WTC11 (cell line): ENCODE measurements at regions not wholly inside any gene's neighbourhood (a gene's known extent, or its start where the extent isn't known, plus 50 kb on each side); places are given as distances from the start of the nearest gene placed in this dataset.

Source experiments
- ATF1 ChIP-seq: sonication (generic); formaldehyde crosslinking; IDR thresholded peaks from 2 replicates; pipeline ENCODE4 v1.8.1; 2023; ENCODE audit warnings: mild to moderate bottlenecking, moderate library complexity, missing genetic modification reagents
- CTCF ChIP-seq: fragments of 200-600 bp; IDR thresholded peaks from 2 replicates; pipeline ENCODE4 v1.8.0; 2022; ENCODE audit warnings: antibody characterized with exemption
- STAT6 ChIP-seq: sonication (generic); formaldehyde crosslinking; conservative IDR thresholded peaks from 2 replicates; pipeline ENCODE4 v1.8.1; 2023; ENCODE audit warnings: mild to moderate bottlenecking, low read depth, missing genetic modification reagents, moderate library complexity
- ZNF317 ChIP-seq: sonication (generic); formaldehyde crosslinking; IDR thresholded peaks from 2 replicates; pipeline ENCODE4 v1.8.1; 2023; ENCODE audit warnings: low read depth, mild to moderate bottlenecking, moderate library complexity, missing genetic modification reagents, borderline replicate concordance
- TF ChIP-seq, protein P1 (sequence below): sonication (generic); formaldehyde crosslinking; IDR thresholded peaks from 2 replicates; pipeline ENCODE4 v1.8.1; 2022; ENCODE audit warnings: mild to moderate bottlenecking, moderate library complexity, missing genetic modification reagents

- TF ChIP-seq, protein P1, sequence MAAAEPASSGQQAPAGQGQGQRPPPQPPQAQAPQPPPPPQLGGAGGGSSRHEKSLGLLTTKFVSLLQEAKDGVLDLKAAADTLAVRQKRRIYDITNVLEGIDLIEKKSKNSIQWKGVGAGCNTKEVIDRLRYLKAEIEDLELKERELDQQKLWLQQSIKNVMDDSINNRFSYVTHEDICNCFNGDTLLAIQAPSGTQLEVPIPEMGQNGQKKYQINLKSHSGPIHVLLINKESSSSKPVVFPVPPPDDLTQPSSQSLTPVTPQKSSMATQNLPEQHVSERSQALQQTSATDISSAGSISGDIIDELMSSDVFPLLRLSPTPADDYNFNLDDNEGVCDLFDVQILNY (CRISPR knock-in tag) = no peak
- TF ChIP-seq ZNF317 = no peak
- TF ChIP-seq CTCF = no peak
- no peak for TF ChIP-seq STAT6 (CRISPR knock-in tag)
- no peak for TF ChIP-seq ATF1 (CRISPR knock-in tag)
Observed at GRCh38 chr4:93894995-93895394, 66.4 kb downstream of the ATOH1 start.
